Activated T-cell treated with anti-CD3 and anti-CD28 coated beads, Interleukin-2, amount 50 U/mL, for 72 hours (primary cell): ENCODE measurements at regions not wholly inside any gene's neighbourhood (a gene's known extent, or its start where the extent isn't known, plus 50 kb on each side); places are given as distances from the start of the nearest gene placed in this dataset.

Experiments used
- ATAC-seq, 2 donors: fragments of 150-1000 bp; cut with Tn5 transposase; replicated peaks in 1 of 2; 2 replicates each; pipeline ENCODE4 v1.10.0; 2021; ENCODE audit warnings: moderate library complexity in 2 of 2, mild to moderate bottlenecking in 1 of 2
- DNase-seq, 2 donors: peaks; one replicate each; pipeline ENCODE4 v3.0.0; 2021 to 2022; ENCODE audit warnings: mixed read lengths in 1 of 2
- H3K27ac Mint-ChIP-seq: one replicate; pipeline ENCODE4 v1.8.0; 2022; ENCODE audit warnings: mild to moderate bottlenecking, moderate library complexity, mixed read lengths
- H3K27me3 Mint-ChIP-seq: one replicate; pipeline ENCODE4 v1.8.0; 2022; ENCODE audit warnings: low read depth, mixed read lengths
- H3K36me3 Mint-ChIP-seq, 2 donors: one replicate each; pipeline ENCODE4 v1.8.0; 2022; ENCODE audit warnings: mixed read lengths in 2 of 2, mild to moderate bottlenecking in 1 of 2; ENCODE audit not compliant: insufficient read depth in 2 of 2
- H3K4me1 Mint-ChIP-seq: one replicate; pipeline ENCODE4 v1.8.0; 2022; ENCODE audit warnings: low read depth, mixed read lengths
- H3K4me3 Mint-ChIP-seq, 2 donors: one replicate each; pipeline ENCODE4 v1.8.0; 2022; ENCODE audit warnings: mild to moderate bottlenecking in 2 of 2, mixed read lengths in 2 of 2, moderate library complexity in 2 of 2
- H3K9me3 Mint-ChIP-seq, 2 donors: one replicate each; pipeline ENCODE4 v1.8.0; 2022; ENCODE audit warnings: mixed read lengths in 2 of 2

DNA sequence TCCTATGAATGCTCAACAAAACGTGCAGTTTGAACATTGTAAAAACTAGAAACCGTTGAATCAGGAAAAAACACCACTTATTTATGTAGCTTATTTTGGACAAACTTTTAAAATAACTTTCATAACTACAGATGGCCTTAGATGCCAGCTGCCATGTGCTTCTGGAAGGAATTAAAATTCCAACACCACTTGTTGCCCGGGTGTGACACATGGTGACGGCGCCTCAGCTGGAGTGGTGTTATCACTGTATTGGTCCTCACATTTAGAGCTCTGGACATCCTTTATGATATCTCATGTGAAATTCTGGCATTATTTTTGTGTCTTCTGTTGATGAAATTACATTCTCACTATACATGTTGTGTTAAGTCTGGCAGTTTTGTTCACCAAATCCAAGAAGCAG is 211.0 kb downstream of the IPO8 start:
- Mint-ChIP-seq H3K27me3 (peaks cover 9% of the 10 kb centered on the region), H3K4me3 (no peak overlapping the region), H3K36me3 (no peaks in the 10 kb centered on the region), H3K4me1 (no peaks in the 10 kb centered on the region), H3K9me3 (peaks cover 0 to 2% of the 10 kb centered on the region in 2 donors), H3K27ac (no peak overlapping the region)
- ATAC-seq, result no peak
- DNase-seq, result no peak

GRCh38 chr12:30482650-30483049 is 213.0 kb downstream of the IPO8 start:
- Mint-ChIP-seq H3K27ac (no peak overlapping the region), H3K9me3 (peaks cover 0 to 2% of the 10 kb centered on the region in 2 donors), H3K4me1 (no peaks in the 10 kb centered on the region), H3K36me3 (no peaks in the 10 kb centered on the region), H3K4me3 (no peak overlapping the region), H3K27me3 (peaks cover 9% of the 10 kb centered on the region)
- DNase-seq (no peak), ATAC-seq (no peak)

DNA sequence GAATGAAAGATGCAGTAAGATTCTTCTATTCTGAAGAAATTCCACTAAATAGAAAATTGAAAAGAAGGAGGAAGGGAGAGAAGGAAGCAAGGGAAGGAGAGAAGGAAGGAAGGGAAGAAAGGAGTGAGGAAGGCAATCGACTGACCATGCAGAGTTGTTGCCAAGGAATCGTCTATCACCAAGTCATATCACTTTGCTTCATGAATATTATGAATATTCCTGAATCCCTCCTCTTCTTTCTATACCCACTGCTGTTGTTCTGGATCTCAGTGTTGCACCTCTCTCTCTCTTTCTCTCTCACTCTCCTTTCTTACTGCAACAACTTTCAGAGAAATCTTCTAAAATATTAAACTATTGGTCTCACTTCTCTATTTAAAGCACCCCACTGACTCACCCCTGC is 222.4 kb downstream of the IPO8 start:
- H3K36me3 Mint-ChIP-seq, result no peaks in the 10 kb centered on the region
- ATAC-seq, result no peak
- H3K4me3 Mint-ChIP-seq, result no peak overlapping the region
- no peak for DNase-seq
- H3K9me3 Mint-ChIP-seq, result peaks cover 4% of the 10 kb centered on the region in 2 donors
- H3K4me1 Mint-ChIP-seq, result no peaks in the 10 kb centered on the region
- H3K27me3 Mint-ChIP-seq, result no peaks in the 10 kb centered on the region
- no peak overlapping the region for H3K27ac Mint-ChIP-seq

- no peak for DNase-seq
- Mint-ChIP-seq H3K36me3 (no peaks in the 10 kb centered on the region), H3K9me3 (peaks cover 0 to 2% of the 10 kb centered on the region in 2 donors), H3K27me3 (no peaks in the 10 kb centered on the region), H3K27ac (no peak overlapping the region), H3K4me3 (no peak overlapping the region), H3K4me1 (no peaks in the 10 kb centered on the region)
- ATAC-seq, result no peak
Observed at GRCh38 chr12:30466093-30466585, 229.5 kb downstream of the IPO8 start.

DNA sequence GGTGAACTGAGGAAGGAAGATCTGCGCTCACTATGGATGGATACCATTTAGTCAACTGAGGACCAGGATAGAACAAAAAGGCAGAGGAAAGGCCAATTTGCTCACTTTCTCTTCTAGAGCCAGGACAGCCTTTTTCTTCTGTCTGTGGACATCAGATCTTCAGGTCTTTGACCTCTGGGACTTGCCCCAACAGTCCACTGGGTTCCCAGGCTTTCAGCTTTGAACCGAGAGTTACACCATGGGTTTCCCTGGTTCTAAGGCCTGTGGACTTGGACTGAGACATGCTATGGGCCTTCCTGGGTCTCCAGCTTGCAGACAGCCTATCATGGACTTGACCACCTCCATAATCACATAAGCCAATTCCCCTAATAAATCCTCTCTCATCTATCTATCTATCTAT is 232.0 kb downstream of the IPO8 start:
- Mint-ChIP-seq H3K27me3 (no peaks in the 10 kb centered on the region), H3K27ac (no peak overlapping the region), H3K4me3 (no peak overlapping the region), H3K36me3 (no peaks in the 10 kb centered on the region), H3K9me3 (peaks cover under 1 to 2% of the 10 kb centered on the region in 2 donors), H3K4me1 (no peaks in the 10 kb centered on the region)
- ATAC-seq (no peak), DNase-seq (no peak)

- H3K27ac Mint-ChIP-seq, result no peak overlapping the region
- no peaks in the 10 kb centered on the region for H3K27me3 Mint-ChIP-seq
- H3K9me3 Mint-ChIP-seq, result peaks cover 2% of the 10 kb centered on the region in 2 donors
- no peak for ATAC-seq
- no peaks in the 10 kb centered on the region for H3K36me3 Mint-ChIP-seq
- no peaks in the 10 kb centered on the region for H3K4me1 Mint-ChIP-seq
- no peak for DNase-seq
- H3K4me3 Mint-ChIP-seq, result no peak overlapping the region
Observed at GRCh38 chr12:30462249-30462648, 233.4 kb downstream of the IPO8 start.

- Mint-ChIP-seq H3K36me3 (no peaks in the 10 kb centered on the region), H3K4me1 (no peaks in the 10 kb centered on the region), H3K4me3 (no peak overlapping the region), H3K9me3 (peaks cover 2% of the 10 kb centered on the region in 2 donors), H3K27ac (no peak overlapping the region), H3K27me3 (no peaks in the 10 kb centered on the region)
- no peak for ATAC-seq
- DNase-seq, result no peak
Observed at GRCh38 chr12:30461026-30461615, 234.5 kb downstream of the IPO8 start.

DNA sequence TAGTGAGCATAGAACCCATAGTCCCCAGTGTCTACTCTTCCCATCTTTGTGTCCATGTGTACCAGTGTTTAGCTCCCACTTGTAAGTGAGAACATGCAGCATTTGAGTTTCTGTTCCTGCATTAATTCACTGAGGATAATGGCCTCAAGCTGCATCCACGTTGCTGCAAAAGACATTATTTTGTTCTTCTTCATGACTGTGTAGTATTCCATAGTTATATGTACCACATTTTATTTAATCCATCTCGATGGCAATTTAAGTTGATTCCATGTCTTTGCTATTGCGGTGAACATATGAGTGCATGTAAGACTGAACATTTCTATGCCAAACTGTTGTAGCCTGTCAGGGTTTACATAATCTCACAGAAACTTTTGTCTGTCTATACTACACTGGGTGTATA is 237.2 kb downstream of the IPO8 start:
- ATAC-seq (no peak), DNase-seq (no peak)
- Mint-ChIP-seq H3K4me1 (no peaks in the 10 kb centered on the region), H3K27ac (no peak overlapping the region), H3K9me3 (peaks cover 0 to 2% of the 10 kb centered on the region in 2 donors), H3K36me3 (no peaks in the 10 kb centered on the region), H3K4me3 (no peak overlapping the region), H3K27me3 (no peaks in the 10 kb centered on the region)

DNA sequence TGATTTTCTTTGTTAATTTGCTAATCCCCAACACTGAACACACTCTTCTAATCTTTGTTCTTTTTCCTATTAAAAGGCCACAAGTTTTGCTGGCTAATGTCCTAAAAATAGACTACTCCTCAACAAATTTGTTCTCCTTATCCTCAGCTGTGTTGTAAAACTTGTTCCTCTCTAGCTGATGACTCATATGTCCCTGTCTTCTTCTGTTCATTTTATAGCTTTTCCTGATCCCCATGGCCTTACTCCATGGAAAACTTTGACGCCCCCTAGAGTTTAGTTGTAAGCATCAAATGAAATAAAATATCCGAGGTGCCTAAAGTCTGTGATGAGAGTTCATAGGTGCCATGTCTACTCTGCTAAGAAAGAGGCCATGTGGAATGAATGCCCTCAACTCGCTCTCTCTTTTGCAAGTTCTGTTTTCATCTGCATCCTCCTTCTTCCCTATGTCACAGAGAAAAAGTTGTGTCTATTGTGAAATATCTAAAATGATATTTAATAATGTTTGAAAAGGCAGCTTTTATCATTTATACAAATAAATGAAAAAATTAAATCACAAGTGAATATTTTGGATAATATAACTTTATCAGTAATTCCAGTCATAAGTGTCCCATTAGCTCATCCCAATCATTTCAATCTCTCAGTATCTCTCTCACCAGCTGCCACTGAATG is 237.9 kb downstream of the IPO8 start:
- Mint-ChIP-seq H3K9me3 (peaks cover 0 to 2% of the 10 kb centered on the region in 2 donors), H3K27ac (no peak overlapping the region), H3K4me3 (no peak overlapping the region), H3K4me1 (no peaks in the 10 kb centered on the region), H3K36me3 (no peaks in the 10 kb centered on the region), H3K27me3 (no peaks in the 10 kb centered on the region)
- no peak for DNase-seq
- ATAC-seq, result no peak

- H3K27ac Mint-ChIP-seq, result no peak overlapping the region
- H3K27me3 Mint-ChIP-seq, result no peaks in the 10 kb centered on the region
- H3K36me3 Mint-ChIP-seq, result no peaks in the 10 kb centered on the region
- H3K4me3 Mint-ChIP-seq, result no peak overlapping the region
- H3K9me3 Mint-ChIP-seq, result peaks cover 0 to 5% of the 10 kb centered on the region in 2 donors
- no peak for DNase-seq
- no peaks in the 10 kb centered on the region for H3K4me1 Mint-ChIP-seq
- ATAC-seq, result no peak
Observed at GRCh38 chr12:30450872-30451271, 244.8 kb downstream of the IPO8 start.

GRCh38 chr12:30450226-30450625 is 245.4 kb downstream of the IPO8 start:
- Mint-ChIP-seq H3K27ac (no peak overlapping the region), H3K36me3 (no peaks in the 10 kb centered on the region), H3K4me1 (no peaks in the 10 kb centered on the region), H3K27me3 (no peaks in the 10 kb centered on the region), H3K4me3 (no peak overlapping the region), H3K9me3 (peaks cover 0 to 5% of the 10 kb centered on the region in 2 donors)
- no peak for ATAC-seq
- no peak for DNase-seq

- H3K27ac Mint-ChIP-seq, result no peak overlapping the region
- DNase-seq, result no peak
- no peak overlapping the region for H3K4me3 Mint-ChIP-seq
Observed at GRCh38 chr12:30448038-30448437, 247.6 kb downstream of the IPO8 start.

DNA sequence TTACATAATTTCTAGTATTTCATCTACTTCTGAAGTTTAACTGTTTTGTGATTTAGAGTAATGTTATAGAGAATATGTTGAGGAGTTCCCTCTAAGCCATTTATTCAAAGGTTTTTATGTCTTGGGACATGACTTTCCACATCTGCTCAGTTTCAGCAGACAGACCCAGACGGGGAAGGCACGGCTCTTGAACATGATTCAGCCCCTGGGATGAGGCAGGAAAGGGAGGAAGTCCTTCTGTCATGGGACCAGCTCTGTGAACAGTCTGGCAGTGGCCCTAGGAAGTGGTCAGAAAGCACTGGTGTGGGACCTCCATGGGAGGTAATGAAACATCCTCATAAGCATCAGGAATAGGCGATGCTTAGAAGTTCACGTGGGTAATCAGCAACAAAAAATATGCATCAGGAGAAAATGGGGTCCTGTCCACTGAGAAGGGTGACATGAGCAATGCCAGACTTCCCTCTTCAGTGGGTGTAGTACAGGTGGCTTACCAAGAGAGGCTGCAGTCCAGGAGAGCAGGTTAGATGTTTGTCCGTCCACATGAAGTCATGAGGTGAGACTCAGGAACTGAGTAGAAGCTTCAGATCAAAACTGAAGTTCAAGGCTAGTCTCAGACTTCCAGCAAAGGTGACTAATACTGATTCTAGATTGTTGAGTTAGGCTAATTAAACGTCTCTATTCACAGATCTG is 248.5 kb downstream of the IPO8 start:
- Mint-ChIP-seq H3K4me3 (no peak overlapping the region), H3K36me3 (no peaks in the 10 kb centered on the region), H3K4me1 (no peaks in the 10 kb centered on the region), H3K27me3 (no peaks in the 10 kb centered on the region), H3K27ac (no peak overlapping the region), H3K9me3 (peaks cover 0 to 5% of the 10 kb centered on the region in 2 donors)
- DNase-seq, result no peak
- no peak for ATAC-seq

More at GRCh38 chr12:30448038-30448437, 247.6 kb downstream of the IPO8 start:
- no peaks in the 10 kb centered on the region for H3K4me1 Mint-ChIP-seq
- no peaks in the 10 kb centered on the region for H3K27me3 Mint-ChIP-seq
- ATAC-seq, result no peak
- H3K9me3 Mint-ChIP-seq, result peaks cover 0 to 5% of the 10 kb centered on the region in 2 donors
- H3K36me3 Mint-ChIP-seq, result no peaks in the 10 kb centered on the region
